A549 (cell line): ENCODE measurements at regions not wholly inside any gene's neighbourhood (a gene's known extent, or its start where the extent isn't known, plus 50 kb on each side); places are given as distances from the start of the nearest gene placed in this dataset.

Source experiments
- ATAC-seq, 2 experiments: fragments of 200-7000 bp in 1 of 2; fragments of >200 bp in 1 of 2; cut with Nextera tagmentation in 1 of 2; cut with Tn5 transposase in 1 of 2; 3 replicates each; pipeline versions ENCODE4 v1.8.0 to v1.9.1; 2018 to 2020; ENCODE audit warnings: mild to moderate bottlenecking in 1 of 2, moderate library complexity in 1 of 2
- CTCF ChIA-PET: fragments of 300-600 bp; sonication (Branson Sonifier 250); formaldehyde crosslinking; extraction: SDS; loops from one replicate; lab custom pipeline; 2021; ENCODE audit warnings: antibody characterized with exemption, inconsistent platforms; lab: Yijun Ruan, JAX
- POLR2A ChIA-PET: fragments of 350-600 bp; formaldehyde crosslinking; extraction: SDS; loops from one replicate; lab custom pipeline; 2021; ENCODE audit warnings: antibody characterized with exemption, inconsistent platforms; lab: Yijun Ruan, JAX
- DNase-seq, 2 experiments: peaks; one replicate each; pipeline versions ENCODE4 v3.0.0 to v3.0.0-alpha.2; 2011 to 2016; ENCODE audit warnings: low read depth in 1 of 2, low spot score in 1 of 2
- FAIRE-seq: peaks from 2 replicates; lab custom pipeline; 2011; peaks lifted over from hg19 to GRCh38; lab: Jason Lieb, UNC
- H3K27ac ChIP-seq, 2 experiments: fragments of >200 bp; sonication (Bioruptor Twin); formaldehyde crosslinking; 3 replicates each; pipeline ENCODE4 v1.5.1; 2016 to 2017
- H3K4me1 ChIP-seq: fragments of >200 bp; sonication (Bioruptor Twin); formaldehyde crosslinking; 3 replicates; pipeline ENCODE4 v1.6.1; 2016
- H3K4me2 ChIP-seq: fragments of >200 bp; sonication (Bioruptor Twin); formaldehyde crosslinking; 3 replicates; pipeline ENCODE4 v1.6.1; 2016
- H3K4me3 ChIP-seq: fragments of >200 bp; sonication (Bioruptor Twin); formaldehyde crosslinking; 3 replicates; pipeline ENCODE4 v1.5.1; 2016
- H3K9me3 ChIP-seq: fragments of >200 bp; sonication (Bioruptor Twin); formaldehyde crosslinking; 3 replicates; pipeline ENCODE4 v1.6.1; 2016
- EHF ChIP-seq: fragments of 250-450 bp; sonication (Bioruptor Pico); IDR thresholded peaks from 2 replicates; pipeline ENCODE4 v1.5.0; 2020; ENCODE audit warnings: mild to moderate bottlenecking
- EHMT2 ChIP-seq: fragments of 200-600 bp; sonication (generic); IDR thresholded peaks from 2 replicates; pipeline ENCODE4 v1.6.1; 2016; ENCODE audit warnings: antibody characterized with exemption, low read depth, mild to moderate bottlenecking, moderate library complexity
- EP300 ChIP-seq, 2 experiments: fragments of >200 bp; sonication (Bioruptor Twin); formaldehyde crosslinking; IDR thresholded peaks; 2 replicates in 1 of 2; 3 replicates in 1 of 2; pipeline ENCODE4 v1.6.1; 2016 to 2017
- FOSB ChIP-seq: fragments of 250-450 bp; sonication (Bioruptor Pico); IDR thresholded peaks from 2 replicates; pipeline ENCODE4 v1.5.0; 2020; ENCODE audit warnings: mild to moderate bottlenecking, moderate library complexity
- FOXS1 ChIP-seq: fragments of 250-450 bp; sonication (Bioruptor Pico); IDR thresholded peaks from 2 replicates; pipeline ENCODE4 v1.5.0; 2020; ENCODE audit warnings: mild to moderate bottlenecking, moderate library complexity
- HDAC2 ChIP-seq: fragments of 200-600 bp; sonication (generic); IDR thresholded peaks from 2 replicates; pipeline ENCODE4 v1.6.1; 2016
- HEYL ChIP-seq: fragments of 250-450 bp; sonication (Bioruptor Pico); IDR thresholded peaks from 2 replicates; pipeline ENCODE4 v1.8.0; 2021; ENCODE audit warnings: mild to moderate bottlenecking, moderate library complexity
- HOXA7 ChIP-seq: fragments of 250-450 bp; sonication (Bioruptor Pico); IDR thresholded peaks from 2 replicates; pipeline ENCODE4 v1.5.0; 2020; ENCODE audit warnings: mild to moderate bottlenecking, moderate library complexity
- HOXB13 ChIP-seq: fragments of 250-450 bp; sonication (Bioruptor Pico); IDR thresholded peaks from 2 replicates; pipeline ENCODE4 v1.5.0; 2020; ENCODE audit warnings: low read depth, mild to moderate bottlenecking, moderate library complexity
- HOXB5 ChIP-seq: fragments of 250-450 bp; sonication (Bioruptor Pico); IDR thresholded peaks from 2 replicates; pipeline ENCODE4 v1.5.0; 2020; ENCODE audit warnings: mild to moderate bottlenecking, moderate library complexity
- JUN ChIP-seq, 2 experiments: fragments of >200 bp; sonication (Bioruptor Twin); formaldehyde crosslinking; IDR thresholded peaks; 2 replicates in 1 of 2; 3 replicates in 1 of 2; pipeline ENCODE4 v1.6.1; 2016 to 2017
- JUNB ChIP-seq: fragments of >200 bp; sonication (Bioruptor Twin); formaldehyde crosslinking; IDR thresholded peaks from 2 replicates; pipeline ENCODE4 v1.6.1; 2016
- KDM1A ChIP-seq: fragments of 200-600 bp; sonication (generic); IDR thresholded peaks from 2 replicates; pipeline ENCODE4 v1.6.1; 2016; ENCODE audit warnings: low read depth, mild to moderate bottlenecking
- MAZ ChIP-seq: fragments of 150-350 bp; IDR thresholded peaks from 2 replicates; pipeline ENCODE4 v1.6.1; 2014; ENCODE audit warnings: antibody characterized with exemption, low read depth, low read length, borderline replicate concordance
- NPAS2 ChIP-seq: fragments of 250-450 bp; sonication (Bioruptor Pico); IDR thresholded peaks from 2 replicates; pipeline ENCODE4 v1.8.0; 2022; ENCODE audit warnings: mild to moderate bottlenecking, moderate library complexity, borderline replicate concordance
- PHF8 ChIP-seq: fragments of 200-600 bp; sonication (generic); IDR thresholded peaks from 2 replicates; pipeline ENCODE4 v1.6.1; 2016; ENCODE audit warnings: low read depth, mild to moderate bottlenecking, antibody characterized with exemption, moderate library complexity, borderline replicate concordance
- RARB ChIP-seq: fragments of 250-450 bp; sonication (Bioruptor Pico); IDR thresholded peaks from 2 replicates; pipeline ENCODE4 v1.8.0; 2021; ENCODE audit warnings: mild to moderate bottlenecking, moderate library complexity
- SMC3 ChIP-seq: fragments of >200 bp; sonication (Bioruptor Twin); formaldehyde crosslinking; IDR thresholded peaks from 3 replicates; pipeline ENCODE4 v1.6.1; 2018; ENCODE audit warnings: inconsistent platforms
- TP53 ChIP-seq: fragments of 250-450 bp; sonication (Bioruptor Pico); IDR thresholded peaks from 2 replicates; pipeline ENCODE4 v1.5.0; 2021; ENCODE audit warnings: mild to moderate bottlenecking, moderate library complexity
- ZNF302 ChIP-seq: fragments of 250-450 bp; sonication (Bioruptor Pico); IDR thresholded peaks from 2 replicates; pipeline ENCODE4 v1.9.0; 2021; ENCODE audit warnings: inconsistent platforms, mild to moderate bottlenecking, moderate library complexity
- WGBS: methylation state at CpG from one replicate; pipeline ENCODE4 v1.1.6; 2017; ENCODE audit errors: missing lambda C conversion rate; 5-methylcytosine and 5-hydroxymethylcytosine counted together
- TF ChIP-seq, protein P1 (sequence below): fragments of 250-450 bp; sonication (Bioruptor Pico); IDR thresholded peaks from 2 replicates; pipeline ENCODE4 v1.5.0; 2020; ENCODE audit warnings: low read depth, mild to moderate bottlenecking, moderate library complexity
- TF ChIP-seq, protein P2 (sequence below): fragments of 200-600 bp; sonication (generic); IDR thresholded peaks from 2 replicates; pipeline ENCODE4 v1.6.1; 2016; ENCODE audit warnings: antibody characterized with exemption, mild to moderate bottlenecking, moderate library complexity
- TF ChIP-seq, protein P3 (sequence below): fragments of >200 bp; sonication (Bioruptor Twin); formaldehyde crosslinking; IDR thresholded peaks from 2 replicates; pipeline ENCODE4 v1.6.1; 2016
- TF ChIP-seq, protein P4 (sequence below): IDR thresholded peaks from 2 replicates; pipeline ENCODE4 v1.6.1; 2012
- TF ChIP-seq, protein P5 (sequence below): fragments of 150-350 bp; IDR thresholded peaks from 2 replicates; pipeline ENCODE4 v1.6.1; 2014; ENCODE audit warnings: low read depth, mild to moderate bottlenecking, low read length
- TF ChIP-seq, protein P6 (sequence below): fragments of >200 bp; sonication (Bioruptor Twin); formaldehyde crosslinking; IDR thresholded peaks from 3 replicates; pipeline ENCODE4 v1.5.1; 2016
- TF ChIP-seq, protein P7 (sequence below): fragments of 450-650 bp; IDR thresholded peaks from 2 replicates; pipeline ENCODE4 v1.6.1; 2014; ENCODE audit warnings: antibody characterized with exemption

DNA sequence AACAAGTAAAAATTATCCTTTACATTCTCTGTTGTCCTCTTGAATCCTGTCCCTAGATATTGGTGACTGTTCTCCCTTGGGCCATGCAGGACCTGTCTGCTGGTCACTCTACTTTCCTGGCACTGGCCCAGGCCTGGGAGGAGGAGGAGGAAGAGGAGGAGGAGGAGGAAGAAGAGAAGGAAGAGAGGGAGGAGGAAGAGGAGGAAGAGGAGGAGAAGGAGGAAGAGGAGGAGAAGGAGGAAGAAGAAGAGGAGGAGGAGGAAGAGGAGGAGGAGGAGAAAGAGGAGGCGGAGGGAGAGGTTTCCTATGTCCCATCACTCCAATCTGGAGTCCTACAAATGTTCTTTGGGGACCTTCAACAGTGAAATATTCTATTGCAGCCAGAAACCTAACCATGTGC, 97.3 kb upstream of the NAMPT start:
- Histone ChIP-seq H3K9me3 (peaks cover 4% of the 10 kb centered on the region; the same call in 1 of the 3 replicates), H3K27ac (peak overlapping the region in 1 of 2 experiments; percentile 50; a peak in 2 of 6 replicates), H3K4me3 (no peak overlapping the region), H3K4me2 (no peak overlapping the region), H3K4me1 (peaks cover 22% of the 10 kb centered on the region)
- POLR2A ChIA-PET, result no interaction called here
- 81% methylated on average over 1 of the region's 1 CpG for WGBS
- DNase-seq, result no peak
- TF ChIP-seq, protein P1, sequence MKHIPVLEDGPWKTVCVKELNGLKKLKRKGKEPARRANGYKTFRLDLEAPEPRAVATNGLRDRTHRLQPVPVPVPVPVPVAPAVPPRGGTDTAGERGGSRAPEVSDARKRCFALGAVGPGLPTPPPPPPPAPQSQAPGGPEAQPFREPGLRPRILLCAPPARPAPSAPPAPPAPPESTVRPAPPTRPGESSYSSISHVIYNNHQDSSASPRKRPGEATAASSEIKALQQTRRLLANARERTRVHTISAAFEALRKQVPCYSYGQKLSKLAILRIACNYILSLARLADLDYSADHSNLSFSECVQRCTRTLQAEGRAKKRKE, result no peak
- TF ChIP-seq MAZ, result no peak
- TF ChIP-seq JUNB, result no peak
- no peak for TF ChIP-seq NPAS2
- TF ChIP-seq, protein P2, sequence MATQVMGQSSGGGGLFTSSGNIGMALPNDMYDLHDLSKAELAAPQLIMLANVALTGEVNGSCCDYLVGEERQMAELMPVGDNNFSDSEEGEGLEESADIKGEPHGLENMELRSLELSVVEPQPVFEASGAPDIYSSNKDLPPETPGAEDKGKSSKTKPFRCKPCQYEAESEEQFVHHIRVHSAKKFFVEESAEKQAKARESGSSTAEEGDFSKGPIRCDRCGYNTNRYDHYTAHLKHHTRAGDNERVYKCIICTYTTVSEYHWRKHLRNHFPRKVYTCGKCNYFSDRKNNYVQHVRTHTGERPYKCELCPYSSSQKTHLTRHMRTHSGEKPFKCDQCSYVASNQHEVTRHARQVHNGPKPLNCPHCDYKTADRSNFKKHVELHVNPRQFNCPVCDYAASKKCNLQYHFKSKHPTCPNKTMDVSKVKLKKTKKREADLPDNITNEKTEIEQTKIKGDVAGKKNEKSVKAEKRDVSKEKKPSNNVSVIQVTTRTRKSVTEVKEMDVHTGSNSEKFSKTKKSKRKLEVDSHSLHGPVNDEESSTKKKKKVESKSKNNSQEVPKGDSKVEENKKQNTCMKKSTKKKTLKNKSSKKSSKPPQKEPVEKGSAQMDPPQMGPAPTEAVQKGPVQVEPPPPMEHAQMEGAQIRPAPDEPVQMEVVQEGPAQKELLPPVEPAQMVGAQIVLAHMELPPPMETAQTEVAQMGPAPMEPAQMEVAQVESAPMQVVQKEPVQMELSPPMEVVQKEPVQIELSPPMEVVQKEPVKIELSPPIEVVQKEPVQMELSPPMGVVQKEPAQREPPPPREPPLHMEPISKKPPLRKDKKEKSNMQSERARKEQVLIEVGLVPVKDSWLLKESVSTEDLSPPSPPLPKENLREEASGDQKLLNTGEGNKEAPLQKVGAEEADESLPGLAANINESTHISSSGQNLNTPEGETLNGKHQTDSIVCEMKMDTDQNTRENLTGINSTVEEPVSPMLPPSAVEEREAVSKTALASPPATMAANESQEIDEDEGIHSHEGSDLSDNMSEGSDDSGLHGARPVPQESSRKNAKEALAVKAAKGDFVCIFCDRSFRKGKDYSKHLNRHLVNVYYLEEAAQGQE, result no peak
- TF ChIP-seq FOSB (CRISPR knock-in tag), result no peak
- no peak for TF ChIP-seq EHMT2
- TF ChIP-seq, protein P3, sequence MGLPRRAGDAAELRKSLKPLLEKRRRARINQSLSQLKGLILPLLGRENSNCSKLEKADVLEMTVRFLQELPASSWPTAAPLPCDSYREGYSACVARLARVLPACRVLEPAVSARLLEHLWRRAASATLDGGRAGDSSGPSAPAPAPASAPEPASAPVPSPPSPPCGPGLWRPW, result no peak
- no peak for TF ChIP-seq ZNF302 (CRISPR knock-in tag)
- TF ChIP-seq EP300 (IDR thresholded peaks at IDR 0.05), result no peak
- no peak for TF ChIP-seq HOXB5 (CRISPR knock-in tag)
- TF ChIP-seq HEYL, result no peak
- TF ChIP-seq, protein P4, sequence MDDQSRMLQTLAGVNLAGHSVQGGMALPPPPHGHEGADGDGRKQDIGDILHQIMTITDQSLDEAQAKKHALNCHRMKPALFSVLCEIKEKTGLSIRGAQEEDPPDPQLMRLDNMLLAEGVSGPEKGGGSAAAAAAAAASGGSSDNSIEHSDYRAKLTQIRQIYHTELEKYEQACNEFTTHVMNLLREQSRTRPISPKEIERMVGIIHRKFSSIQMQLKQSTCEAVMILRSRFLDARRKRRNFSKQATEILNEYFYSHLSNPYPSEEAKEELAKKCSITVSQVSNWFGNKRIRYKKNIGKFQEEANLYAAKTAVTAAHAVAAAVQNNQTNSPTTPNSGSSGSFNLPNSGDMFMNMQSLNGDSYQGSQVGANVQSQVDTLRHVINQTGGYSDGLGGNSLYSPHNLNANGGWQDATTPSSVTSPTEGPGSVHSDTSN, result no peak
- TF ChIP-seq, protein P5, sequence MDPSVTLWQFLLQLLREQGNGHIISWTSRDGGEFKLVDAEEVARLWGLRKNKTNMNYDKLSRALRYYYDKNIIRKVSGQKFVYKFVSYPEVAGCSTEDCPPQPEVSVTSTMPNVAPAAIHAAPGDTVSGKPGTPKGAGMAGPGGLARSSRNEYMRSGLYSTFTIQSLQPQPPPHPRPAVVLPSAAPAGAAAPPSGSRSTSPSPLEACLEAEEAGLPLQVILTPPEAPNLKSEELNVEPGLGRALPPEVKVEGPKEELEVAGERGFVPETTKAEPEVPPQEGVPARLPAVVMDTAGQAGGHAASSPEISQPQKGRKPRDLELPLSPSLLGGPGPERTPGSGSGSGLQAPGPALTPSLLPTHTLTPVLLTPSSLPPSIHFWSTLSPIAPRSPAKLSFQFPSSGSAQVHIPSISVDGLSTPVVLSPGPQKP, result no peak
- TF ChIP-seq PHF8, result no peak
- no peak for TF ChIP-seq HOXB13 (CRISPR knock-in tag)
- no peak for TF ChIP-seq KDM1A
- no peak for TF ChIP-seq HOXA7 (CRISPR knock-in tag)
- TF ChIP-seq JUN (IDR thresholded peaks at IDR 0.05), result no peak
- ATAC-seq, result no peak
- FAIRE-seq, result no peak
- CTCF ChIA-PET, result no interaction called here

DNA sequence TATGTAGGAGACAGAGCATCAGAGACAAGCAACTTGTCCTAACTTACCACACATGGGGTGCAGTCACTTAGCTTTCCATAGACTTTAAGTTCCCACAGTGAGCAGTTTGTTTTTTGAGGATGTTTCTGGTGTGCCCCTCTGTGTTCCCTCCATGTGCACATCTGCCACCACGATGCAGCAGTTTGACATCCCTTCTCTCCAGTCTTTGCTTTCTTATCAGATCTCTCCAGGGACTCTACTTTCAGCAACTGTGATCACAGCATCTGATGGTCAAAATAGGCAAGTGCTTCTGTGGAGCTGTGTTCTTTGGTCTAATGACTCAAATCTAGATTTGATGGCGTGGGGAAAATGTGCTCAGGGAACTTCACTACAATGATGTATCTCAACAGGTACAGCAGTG, 96.5 kb upstream of the NAMPT start:
- ATAC-seq, result no peak
- CTCF ChIA-PET, result interaction anchor here (0.9 to 1.3 kb wide), 3 partner anchors 8 to 68 kb away, joined by 3 read pairs; no protein-coding TSS in a partner anchor
- POLR2A ChIA-PET, result no interaction called here
- peaks cover 4% of the 10 kb centered on the region; the same call in 1 of the 3 replicates for H3K9me3 ChIP-seq
- no peak overlapping the region for H3K4me2 ChIP-seq
- H3K4me3 ChIP-seq, result no peak overlapping the region
- FAIRE-seq, result no peak
- H3K4me1 ChIP-seq, result peaks cover 29% of the 10 kb centered on the region
- WGBS, result 73% methylated on average over 2 of the region's 2 CpGs
- H3K27ac ChIP-seq, result peak overlapping the region; percentile 42 to 80; a peak in 5 of 6 replicates
- DNase-seq, result no peak
- TF ChIP-seq, protein P6, sequence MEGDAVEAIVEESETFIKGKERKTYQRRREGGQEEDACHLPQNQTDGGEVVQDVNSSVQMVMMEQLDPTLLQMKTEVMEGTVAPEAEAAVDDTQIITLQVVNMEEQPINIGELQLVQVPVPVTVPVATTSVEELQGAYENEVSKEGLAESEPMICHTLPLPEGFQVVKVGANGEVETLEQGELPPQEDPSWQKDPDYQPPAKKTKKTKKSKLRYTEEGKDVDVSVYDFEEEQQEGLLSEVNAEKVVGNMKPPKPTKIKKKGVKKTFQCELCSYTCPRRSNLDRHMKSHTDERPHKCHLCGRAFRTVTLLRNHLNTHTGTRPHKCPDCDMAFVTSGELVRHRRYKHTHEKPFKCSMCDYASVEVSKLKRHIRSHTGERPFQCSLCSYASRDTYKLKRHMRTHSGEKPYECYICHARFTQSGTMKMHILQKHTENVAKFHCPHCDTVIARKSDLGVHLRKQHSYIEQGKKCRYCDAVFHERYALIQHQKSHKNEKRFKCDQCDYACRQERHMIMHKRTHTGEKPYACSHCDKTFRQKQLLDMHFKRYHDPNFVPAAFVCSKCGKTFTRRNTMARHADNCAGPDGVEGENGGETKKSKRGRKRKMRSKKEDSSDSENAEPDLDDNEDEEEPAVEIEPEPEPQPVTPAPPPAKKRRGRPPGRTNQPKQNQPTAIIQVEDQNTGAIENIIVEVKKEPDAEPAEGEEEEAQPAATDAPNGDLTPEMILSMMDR, result no peak
- TF ChIP-seq HDAC2 (no peak), HOXA7 (CRISPR knock-in tag) (no peak), FOXS1 (CRISPR knock-in tag) (no peak), TP53 (CRISPR knock-in tag) (no peak), RARB (no peak), SMC3 (no peak), ZNF302 (CRISPR knock-in tag) (no peak), PHF8 (no peak), EHF (CRISPR knock-in tag) (no peak)
- TF ChIP-seq, protein P1, result no peak
- TF ChIP-seq, protein P7, sequence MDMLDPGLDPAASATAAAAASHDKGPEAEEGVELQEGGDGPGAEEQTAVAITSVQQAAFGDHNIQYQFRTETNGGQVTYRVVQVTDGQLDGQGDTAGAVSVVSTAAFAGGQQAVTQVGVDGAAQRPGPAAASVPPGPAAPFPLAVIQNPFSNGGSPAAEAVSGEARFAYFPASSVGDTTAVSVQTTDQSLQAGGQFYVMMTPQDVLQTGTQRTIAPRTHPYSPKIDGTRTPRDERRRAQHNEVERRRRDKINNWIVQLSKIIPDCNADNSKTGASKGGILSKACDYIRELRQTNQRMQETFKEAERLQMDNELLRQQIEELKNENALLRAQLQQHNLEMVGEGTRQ, result no peak
